Body of pancreas (tissue), 4 donors: ENCODE measurements at regions not wholly inside any gene's neighbourhood (a gene's known extent, or its start where the extent isn't known, plus 50 kb on each side); places are given as distances from the start of the nearest gene placed in this dataset.

Experiments used
- CTCF ChIP-seq, 7 experiments: fragments of 450-650 bp in 4 of 7; fragments of 200-600 bp in 3 of 7; sonication (generic) in 3 of 7; IDR thresholded peaks; one replicate each; pipeline ENCODE4 v1.5.1; 2016 to 2019; ENCODE audit warnings: antibody characterized with exemption in 7 of 7
- POLR2A ChIP-seq, 3 donors: fragments of 450-650 bp; IDR thresholded peaks; one replicate each; pipeline ENCODE4 v1.6.1; 2016; ENCODE audit warnings: antibody characterized with exemption in 3 of 3, mild to moderate bottlenecking in 2 of 3

DNA sequence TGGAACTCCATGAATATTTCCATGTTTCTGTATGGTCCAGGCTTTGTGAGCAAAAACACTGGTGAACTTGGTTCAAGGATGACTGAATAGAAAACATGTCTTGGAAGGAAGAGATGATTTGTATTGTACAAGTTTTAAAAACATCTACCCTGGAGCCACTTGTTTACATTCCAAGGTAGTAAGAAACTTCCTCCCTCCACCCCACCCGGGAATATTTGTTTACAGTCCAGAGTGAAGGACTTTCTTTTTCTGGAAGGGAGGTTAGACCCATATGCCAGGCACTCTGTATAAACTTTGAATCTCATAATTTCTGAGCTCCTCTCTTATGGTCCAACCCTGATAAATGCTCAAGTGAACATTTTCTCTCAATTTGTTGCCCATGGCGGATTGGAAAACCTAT lies 323.3 kb upstream of the LYPLAL1 start:
- TF ChIP-seq CTCF (IDR thresholded peaks at IDR 0.05) (no peak), POLR2A (IDR thresholded peaks at IDR 0.05) (no peak)
